Left ventricle myocardium inferior (tissue), 1 donor: ENCODE measurements at regions not wholly inside any gene's neighbourhood (a gene's known extent, or its start where the extent isn't known, plus 50 kb on each side); places are given as distances from the start of the nearest gene placed in this dataset.

Experiments
- DNase-seq: peaks from one replicate; pipeline ENCODE4 v3.0.0-alpha.2; 2020
- H3K27ac ChIP-seq: fragments of 200-600 bp; replicated peaks from 2 replicates; pipeline ENCODE4 v1.8.0; 2021
- H3K27me3 ChIP-seq: fragments of 200-600 bp; 2 replicates; pipeline ENCODE4 v1.8.0; 2021; ENCODE audit warnings: low read depth
- H3K36me3 ChIP-seq: fragments of 200-600 bp; 2 replicates; pipeline ENCODE4 v1.8.0; 2021
- H3K4me1 ChIP-seq: fragments of 200-600 bp; 2 replicates; pipeline ENCODE4 v1.8.0; 2021
- H3K4me3 ChIP-seq: fragments of 200-600 bp; 2 replicates; pipeline ENCODE4 v1.8.0; 2021; ENCODE audit warnings: mild to moderate bottlenecking, moderate library complexity
- H3K9me3 ChIP-seq: fragments of 200-600 bp; replicated peaks from 2 replicates; pipeline ENCODE4 v1.8.0; 2021
- intact Hi-C: fragments of 100-400 bp; cut with micrococcal nuclease; formaldehyde crosslinking; loops from one replicate; pipeline ENCODE4 v1.11.0; 2022
- TF ChIP-seq, protein P1 (sequence below): fragments of 200-600 bp; IDR thresholded peaks from 2 replicates; pipeline ENCODE4 v1.8.0; 2021; ENCODE audit warnings: antibody characterized with exemption, mild to moderate bottlenecking, borderline replicate concordance
- donor health status: DM: no; HTN: yes; CAD: no; lungs with severe emphysema.

- intact Hi-C loops = no loop called here
- Histone ChIP-seq H3K4me3 (no peak overlapping the region), H3K4me1 (no peaks in the 10 kb centered on the region), H3K27ac (no peak overlapping the region), H3K27me3 (peaks cover 64% of the 10 kb centered on the region), H3K9me3 (no peaks in the 10 kb centered on the region), H3K36me3 (no peaks in the 10 kb centered on the region)
- DNase-seq = no peak
- TF ChIP-seq, protein P1, sequence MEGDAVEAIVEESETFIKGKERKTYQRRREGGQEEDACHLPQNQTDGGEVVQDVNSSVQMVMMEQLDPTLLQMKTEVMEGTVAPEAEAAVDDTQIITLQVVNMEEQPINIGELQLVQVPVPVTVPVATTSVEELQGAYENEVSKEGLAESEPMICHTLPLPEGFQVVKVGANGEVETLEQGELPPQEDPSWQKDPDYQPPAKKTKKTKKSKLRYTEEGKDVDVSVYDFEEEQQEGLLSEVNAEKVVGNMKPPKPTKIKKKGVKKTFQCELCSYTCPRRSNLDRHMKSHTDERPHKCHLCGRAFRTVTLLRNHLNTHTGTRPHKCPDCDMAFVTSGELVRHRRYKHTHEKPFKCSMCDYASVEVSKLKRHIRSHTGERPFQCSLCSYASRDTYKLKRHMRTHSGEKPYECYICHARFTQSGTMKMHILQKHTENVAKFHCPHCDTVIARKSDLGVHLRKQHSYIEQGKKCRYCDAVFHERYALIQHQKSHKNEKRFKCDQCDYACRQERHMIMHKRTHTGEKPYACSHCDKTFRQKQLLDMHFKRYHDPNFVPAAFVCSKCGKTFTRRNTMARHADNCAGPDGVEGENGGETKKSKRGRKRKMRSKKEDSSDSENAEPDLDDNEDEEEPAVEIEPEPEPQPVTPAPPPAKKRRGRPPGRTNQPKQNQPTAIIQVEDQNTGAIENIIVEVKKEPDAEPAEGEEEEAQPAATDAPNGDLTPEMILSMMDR = no peak
Measured at GRCh38 chr10:117740691-117741222, 198.2 kb downstream of the EMX2 start.

- Histone ChIP-seq H3K4me1 (no peaks in the 10 kb centered on the region), H3K36me3 (no peaks in the 10 kb centered on the region), H3K27ac (no peak overlapping the region), H3K27me3 (peaks cover 64% of the 10 kb centered on the region), H3K9me3 (peaks cover 4% of the 10 kb centered on the region), H3K4me3 (no peak overlapping the region)
- TF ChIP-seq, protein P1 = no peak
- intact Hi-C loops = no loop called here
- no peak for DNase-seq
Measured at GRCh38 chr10:117741524-117741923, 199.0 kb downstream of the EMX2 start.

DNA sequence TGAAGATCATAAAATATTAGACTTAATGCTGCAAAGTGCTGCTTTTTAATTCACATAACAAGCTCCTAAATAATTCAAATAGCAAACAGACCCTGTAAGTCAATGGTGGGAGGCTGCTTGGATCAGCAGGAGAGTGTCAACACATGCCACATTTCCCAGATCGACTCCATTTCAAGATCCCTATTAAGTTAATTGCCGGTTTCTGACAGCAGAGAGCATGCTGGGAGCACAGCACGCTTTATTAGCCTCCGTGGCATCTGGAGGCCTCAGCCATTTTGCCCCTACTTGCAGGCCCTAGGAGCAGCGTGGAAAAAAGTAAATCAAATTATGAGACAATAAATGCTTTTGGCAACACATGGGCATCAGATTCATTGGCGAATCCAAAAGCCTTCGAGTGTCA, 201.0 kb downstream of the EMX2 start:
- H3K36me3 ChIP-seq = no peaks in the 10 kb centered on the region
- TF ChIP-seq, protein P1 = no peak
- no peak overlapping the region for H3K4me3 ChIP-seq
- no peak overlapping the region for H3K27ac ChIP-seq
- intact Hi-C loops = no loop called here
- H3K9me3 ChIP-seq = peaks cover 4% of the 10 kb centered on the region
- no peak for DNase-seq
- peaks cover 72% of the 10 kb centered on the region for H3K27me3 ChIP-seq
- H3K4me1 ChIP-seq = no peaks in the 10 kb centered on the region

- Histone ChIP-seq H3K9me3 (peaks cover 4% of the 10 kb centered on the region), H3K36me3 (no peaks in the 10 kb centered on the region), H3K4me3 (no peak overlapping the region), H3K4me1 (no peaks in the 10 kb centered on the region), H3K27me3 (peaks cover 66% of the 10 kb centered on the region), H3K27ac (no peak overlapping the region)
- intact Hi-C loops = no loop called here
- no peak for DNase-seq
- TF ChIP-seq, protein P1 = no peak
Measured at GRCh38 chr10:117745301-117745700, 202.8 kb downstream of the EMX2 start.

GRCh38 chr10:117746541-117747448, 204.2 kb downstream of the EMX2 start:
- Histone ChIP-seq H3K4me1 (no peaks in the 10 kb centered on the region), H3K4me3 (no peak overlapping the region), H3K27ac (no peak overlapping the region), H3K36me3 (no peaks in the 10 kb centered on the region), H3K9me3 (peaks cover 4% of the 10 kb centered on the region), H3K27me3 (peaks cover 55% of the 10 kb centered on the region)
- intact Hi-C loops = no loop called here
- TF ChIP-seq, protein P1 = no peak
- no peak for DNase-seq
